ENCODE measurements at regions not wholly inside any gene's neighbourhood (a gene's known extent, or its start where the extent isn't known, plus 50 kb on each side); places are given as distances from the start of the nearest gene placed in this dataset.

GRCh38 chr15:88748651-88749050, 54.6 kb upstream of the ACAN start:
- TF ChIP-seq POLR2A (IDR thresholded peaks at IDR 0.05) (no peak), CTCF (IDR thresholded peaks at IDR 0.05) (no peak)

Measured in tibial nerve (tissue), 3 donors.